Ovary (tissue), 7 donors: ENCODE measurements at regions not wholly inside any gene's neighbourhood (a gene's known extent, or its start where the extent isn't known, plus 50 kb on each side); places are given as distances from the start of the nearest gene placed in this dataset.

ENCODE experiments used
- DNase-seq, 5 donors: peaks; one replicate each; pipeline ENCODE4 v3.0.0-alpha.2; 2019 to 2020
- H3K27ac ChIP-seq, 2 donors: fragments of 200-600 bp; one replicate each; pipeline versions ENCODE4 v1.5.1 to v1.8.0; 2019 to 2022
- H3K27me3 ChIP-seq: fragments of 200-600 bp; one replicate; pipeline ENCODE4 v1.8.0; 2022
- H3K36me3 ChIP-seq: fragments of 200-600 bp; sonication (generic); one replicate; pipeline ENCODE4 v1.5.1; 2019
- H3K4me1 ChIP-seq: one replicate; pipeline ENCODE4 v1.8.1; 2013; ENCODE audit warnings: mild to moderate bottlenecking, moderate library complexity; ENCODE audit not compliant: insufficient read depth
- H3K4me3 ChIP-seq: fragments of 200-600 bp; sonication (generic); one replicate; pipeline ENCODE4 v1.5.1; 2017
- H3K9me3 ChIP-seq, 2 donors: fragments of 200-600 bp in 1 of 2; sonication (generic) in 1 of 2; one replicate each; pipeline versions ENCODE4 v1.5.1 to v1.8.1; 2013 to 2019; ENCODE audit warnings: mild to moderate bottlenecking in 1 of 2, moderate library complexity in 1 of 2
- CTCF ChIP-seq, 3 donors: fragments of 450-650 bp in 2 of 3; fragments of 200-600 bp in 1 of 3; IDR thresholded peaks; one replicate each; pipeline versions ENCODE4 v1.5.1 to v1.8.0; 2016 to 2022; ENCODE audit warnings: antibody characterized with exemption in 3 of 3, mild to moderate bottlenecking in 1 of 3
- EP300 ChIP-seq: sonication (generic); formaldehyde crosslinking; IDR thresholded peaks from one replicate; pipeline ENCODE4 v1.6.1; 2017; ENCODE audit warnings: antibody characterized with exemption
- POLR2A ChIP-seq: fragments of 450-650 bp; IDR thresholded peaks from one replicate; pipeline ENCODE4 v1.6.1; 2017; ENCODE audit warnings: antibody characterized with exemption, mild to moderate bottlenecking, moderate library complexity
- WGBS, 3 donors: extraction: QIAGEN DNeasy Blood & Tissue Kit in 1 of 3; methylation state at CpG; one replicate each; pipeline versions ENCODE4 v1.1.5 to v1.1.7; 2013 to 2017; 5-methylcytosine and 5-hydroxymethylcytosine counted together
- intact Hi-C, 4 donors: fragments of 100-400 bp; cut with DNase I; formaldehyde crosslinking; loops; one replicate each; pipeline versions ENCODE4 v1.11.0 to v1.15.1; 2022 to 2023
- donor health status: DM: no; HTN: no; CAD: no; lungs with moderate emphysema.
- donor health status: DM: no; HTN: no; CAD: no.
- donor health status: Bipolar disorder and iron deficiency.
- donor health status: DM: no; HTN: no; CAD: no.
- donor health status: DM: yes; HTN: yes; CAD: no.

GRCh38 chr10:21403256-21404015, 122.0 kb downstream of the SKIDA1 start:
- H3K27me3 ChIP-seq: no peaks in the 10 kb centered on the region
- no peak overlapping the region for H3K27ac ChIP-seq
- no peaks in the 10 kb centered on the region for H3K9me3 ChIP-seq
- H3K4me3 ChIP-seq: no peak overlapping the region
- intact Hi-C loops: no loop called here
- WGBS, 3 donors: 92 to 95% (median 92%) methylated on average over 8 of the region's 8 CpGs
- no peak for TF ChIP-seq CTCF (IDR thresholded peaks at IDR 0.05)
- no peak for TF ChIP-seq EP300
- TF ChIP-seq POLR2A: no peak
- H3K36me3 ChIP-seq: no peaks in the 10 kb centered on the region
- no peaks in the 10 kb centered on the region for H3K4me1 ChIP-seq
- DNase-seq: no peak

GRCh38 chr10:21402606-21403083, 122.8 kb downstream of the SKIDA1 start:
- no peak for TF ChIP-seq POLR2A
- TF ChIP-seq CTCF (IDR thresholded peaks at IDR 0.05): no peak
- TF ChIP-seq EP300: no peak
- intact Hi-C loops: no loop called here
- Histone ChIP-seq H3K4me1 (no peaks in the 10 kb centered on the region), H3K4me3 (no peak overlapping the region), H3K27me3 (no peaks in the 10 kb centered on the region), H3K9me3 (no peaks in the 10 kb centered on the region), H3K27ac (no peak overlapping the region), H3K36me3 (no peaks in the 10 kb centered on the region)
- 24 to 34% (median 31%) methylated on average over 4 of the region's 4 CpGs for whole genome bisulfite sequencing, 3 donors
- no peak for DNase-seq

DNA sequence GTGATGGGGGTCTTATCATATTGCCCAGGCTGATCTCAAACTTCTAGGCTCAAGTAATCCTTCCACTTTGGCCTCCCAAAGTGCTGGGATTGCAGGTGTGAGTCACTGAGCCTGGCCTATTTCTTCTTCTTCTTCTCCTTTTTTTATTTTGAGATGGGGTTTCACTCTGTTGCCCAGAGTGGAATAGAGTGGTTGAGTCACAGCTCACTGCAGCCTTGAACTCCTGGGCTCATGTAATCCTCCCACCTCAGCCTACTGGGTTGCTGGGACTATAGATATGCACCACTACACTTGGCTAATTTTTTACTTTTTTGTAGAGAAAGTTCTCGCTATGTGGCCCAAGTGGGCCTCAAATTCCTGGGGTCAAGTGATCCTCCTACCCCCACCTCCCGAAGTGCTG, 124.3 kb downstream of the SKIDA1 start:
- DNase-seq: no peak
- 83 to 88% (median 88%) methylated on average over 2 of the region's 2 CpGs for WGBS, 3 donors
- Histone ChIP-seq H3K4me3 (no peak overlapping the region), H3K9me3 (no peaks in the 10 kb centered on the region), H3K27ac (no peak overlapping the region), H3K4me1 (no peaks in the 10 kb centered on the region), H3K36me3 (no peaks in the 10 kb centered on the region), H3K27me3 (no peaks in the 10 kb centered on the region)
- intact Hi-C loops: no loop called here
- TF ChIP-seq EP300: no peak
- no peak for TF ChIP-seq POLR2A
- no peak for TF ChIP-seq CTCF (IDR thresholded peaks at IDR 0.05)

- no peaks in the 10 kb centered on the region for H3K27me3 ChIP-seq
- intact Hi-C loops: no loop called here
- H3K36me3 ChIP-seq: no peaks in the 10 kb centered on the region
- H3K27ac ChIP-seq: no peak overlapping the region
- no peak overlapping the region for H3K4me3 ChIP-seq
- WGBS, 3 donors: 20 to 29% (median 28%) methylated on average over 6 of the region's 6 CpGs
- TF ChIP-seq EP300 (no peak), POLR2A (no peak), CTCF (IDR thresholded peaks at IDR 0.05) (no peak)
- DNase-seq: no peak
- no peaks in the 10 kb centered on the region for H3K9me3 ChIP-seq
- H3K4me1 ChIP-seq: no peaks in the 10 kb centered on the region
Observed at GRCh38 chr10:21399392-21400035, 126.0 kb downstream of the SKIDA1 start.
